HG02798 (cell line): ENCODE measurements at regions not wholly inside any gene's neighbourhood (a gene's known extent, or its start where the extent isn't known, plus 50 kb on each side); places are given as distances from the start of the nearest gene placed in this dataset.
"Not testable (repeated sequence)": the region's sequence is repeated elsewhere in the genome, so short reads cannot be mapped to it uniquely, and the experiment has no call there.

ENCODE experiments used
- ATAC-seq: cut with Tn5 transposase; IDR thresholded peaks from one replicate; pipeline ENCODE4 v1.9.1; 2021; ENCODE audit warnings: mild to moderate bottlenecking; ENCODE audit not compliant: unreplicated experiment, poor library complexity

DNA sequence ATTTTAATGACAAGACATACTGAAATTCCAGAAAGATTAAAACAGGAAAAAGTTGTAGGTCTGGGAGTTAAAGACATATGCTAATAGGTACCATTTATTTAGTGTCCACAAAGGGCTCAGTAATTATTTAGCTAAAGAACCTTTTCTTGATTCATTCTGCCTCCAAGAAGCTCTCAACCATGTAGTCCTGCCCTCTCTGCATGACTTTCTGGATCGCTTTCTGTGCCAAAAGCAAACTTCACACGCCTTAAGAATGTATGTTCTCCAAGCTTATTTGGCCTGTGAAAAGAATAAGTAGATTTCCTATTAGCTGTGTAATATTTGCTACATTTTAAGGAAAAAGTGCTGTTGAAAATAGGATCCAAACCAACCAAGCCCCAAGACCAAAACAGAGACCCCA, 291.7 kb downstream of the C12orf75 start:
- ATAC-seq, result no peak

DNA sequence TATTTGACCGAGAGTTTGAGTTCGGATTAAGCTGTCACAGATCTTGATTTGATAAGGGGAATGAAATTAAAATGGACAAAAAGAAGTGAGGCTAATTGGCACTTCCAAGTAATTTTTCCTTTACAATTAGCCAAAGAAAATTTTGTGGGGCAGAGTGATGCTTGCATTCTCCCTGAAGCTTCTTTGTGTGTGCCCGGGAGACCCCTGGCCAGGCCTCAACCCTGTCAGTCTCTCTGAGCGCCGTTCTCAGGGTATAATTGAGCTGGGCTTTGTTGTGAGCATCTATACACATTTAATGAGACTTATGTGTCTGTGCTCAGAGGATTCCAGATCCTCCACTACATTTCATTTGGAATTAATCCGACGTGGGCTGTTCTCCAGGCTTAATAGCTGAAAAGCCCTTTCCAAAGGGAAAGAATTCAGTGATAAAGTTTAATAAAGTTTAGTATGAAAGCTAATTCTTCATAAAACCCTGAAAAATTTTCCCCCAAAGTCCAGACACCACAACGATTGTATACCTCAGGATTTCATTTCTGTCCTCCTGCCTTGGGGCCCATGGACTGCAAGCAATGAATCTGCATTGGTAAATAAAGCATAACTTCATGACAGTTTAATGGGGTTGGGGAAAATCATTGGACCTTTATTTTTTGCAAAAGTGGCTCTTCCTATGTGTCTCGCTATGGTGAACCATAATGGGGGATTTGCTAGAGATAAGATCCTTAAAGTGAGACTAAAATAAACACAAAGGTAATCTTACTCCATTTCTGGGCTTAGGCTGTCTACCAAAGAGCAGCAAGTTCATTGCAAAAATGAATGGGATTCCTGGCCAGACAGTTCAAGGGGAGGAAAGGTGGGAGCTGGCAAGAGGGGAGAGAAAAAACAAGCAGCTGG, 292.6 kb downstream of the C12orf75 start:
- ATAC-seq, result no peak

DNA sequence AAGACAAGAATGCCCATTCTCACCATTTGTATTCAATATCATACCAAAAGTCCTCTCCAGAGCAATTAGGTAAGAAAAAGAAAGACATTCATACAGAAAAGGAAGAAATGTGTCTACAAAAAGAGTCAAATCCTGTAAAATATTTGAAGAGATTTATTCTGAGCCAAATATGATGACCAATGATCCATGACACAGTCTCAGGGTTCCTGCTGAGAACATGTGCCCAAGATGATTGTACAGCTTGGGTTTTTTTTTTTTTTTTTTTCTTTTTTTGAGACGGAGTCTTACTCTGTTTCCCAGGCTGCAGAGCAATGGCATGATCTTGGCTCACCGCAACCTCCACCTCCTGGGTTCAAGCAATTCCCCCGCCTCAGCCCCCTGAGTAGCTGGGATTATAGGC, 296.2 kb downstream of the C12orf75 start:
- ATAC-seq, result no peak

DNA sequence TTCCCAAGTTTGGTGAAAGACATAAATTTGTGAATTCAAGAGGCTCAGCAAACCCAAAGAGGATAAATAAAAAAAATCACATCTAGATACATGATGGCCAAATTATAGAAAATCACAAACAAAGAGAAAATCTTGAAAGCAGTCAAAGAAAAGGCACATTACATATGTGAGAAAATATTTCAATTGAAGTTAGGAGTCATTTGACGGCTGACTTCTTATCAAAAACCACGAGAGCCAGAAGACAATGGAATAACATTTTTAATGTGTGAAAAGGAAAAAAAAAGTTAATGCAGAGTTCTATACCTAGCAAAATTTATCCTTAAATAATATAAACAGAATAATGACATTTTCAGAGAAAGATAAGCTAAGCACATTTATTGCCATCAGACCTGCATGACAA, 307.0 kb downstream of the C12orf75 start:
- no peak for ATAC-seq

DNA sequence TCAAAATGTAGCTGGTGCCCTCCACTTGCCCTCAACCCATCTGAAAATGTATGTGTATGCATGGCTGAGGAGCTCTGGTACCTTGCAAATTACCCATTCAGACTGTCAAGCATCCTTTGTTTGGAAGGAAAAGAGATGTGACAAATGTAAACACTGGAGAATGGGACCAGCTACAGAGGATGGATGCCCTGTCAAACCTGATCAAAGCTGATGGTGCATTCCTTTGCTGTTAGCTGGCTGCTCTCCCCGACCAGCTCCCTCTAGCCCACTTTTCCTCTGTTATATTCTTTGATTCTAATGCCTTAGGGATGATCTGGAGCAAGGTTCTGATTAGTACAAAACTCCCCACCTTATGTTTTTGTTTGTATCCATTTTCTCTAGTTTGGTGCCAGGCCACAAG, 310.3 kb downstream of the C12orf75 start:
- no peak for ATAC-seq

DNA sequence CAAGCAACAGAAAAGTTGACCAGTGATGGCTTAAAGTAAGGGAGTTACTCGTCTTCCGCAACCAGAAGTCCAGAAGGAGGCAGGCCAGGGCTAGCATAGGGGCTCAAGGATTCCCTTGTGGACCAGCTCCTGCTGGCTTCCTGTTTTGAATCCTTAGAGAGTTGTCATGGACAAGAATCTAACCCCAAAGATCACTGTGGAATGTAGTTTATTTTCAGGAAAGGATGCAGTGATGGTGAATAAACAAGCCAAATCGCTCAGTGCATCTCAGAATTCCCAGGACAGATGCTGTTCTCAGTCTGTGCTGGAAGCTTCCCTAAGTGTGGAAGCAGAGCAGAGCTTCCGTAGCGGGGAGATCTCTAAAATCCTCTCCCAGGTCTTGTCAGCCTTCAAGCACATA, 311.3 kb downstream of the C12orf75 start:
- ATAC-seq, result no peak

DNA sequence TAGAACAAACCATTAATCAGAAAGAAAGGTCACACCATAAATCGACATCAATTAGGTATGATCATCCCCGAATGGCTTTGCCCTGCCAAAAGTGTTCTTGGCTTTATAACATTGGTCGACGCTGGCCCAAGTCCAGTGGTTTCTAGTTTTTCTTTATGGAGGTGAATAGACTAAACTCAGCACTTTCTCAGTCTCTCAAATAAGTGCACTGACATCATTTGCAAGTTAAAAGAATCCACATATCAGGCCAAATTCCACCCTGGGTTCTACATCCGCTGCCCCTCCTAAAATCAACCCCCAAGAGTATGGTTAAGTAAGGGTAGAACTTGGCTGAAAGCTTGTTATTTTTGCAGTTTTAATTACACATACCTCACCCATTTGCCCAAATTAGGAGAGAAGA, 314.3 kb downstream of the C12orf75 start:
- ATAC-seq, result no peak

DNA sequence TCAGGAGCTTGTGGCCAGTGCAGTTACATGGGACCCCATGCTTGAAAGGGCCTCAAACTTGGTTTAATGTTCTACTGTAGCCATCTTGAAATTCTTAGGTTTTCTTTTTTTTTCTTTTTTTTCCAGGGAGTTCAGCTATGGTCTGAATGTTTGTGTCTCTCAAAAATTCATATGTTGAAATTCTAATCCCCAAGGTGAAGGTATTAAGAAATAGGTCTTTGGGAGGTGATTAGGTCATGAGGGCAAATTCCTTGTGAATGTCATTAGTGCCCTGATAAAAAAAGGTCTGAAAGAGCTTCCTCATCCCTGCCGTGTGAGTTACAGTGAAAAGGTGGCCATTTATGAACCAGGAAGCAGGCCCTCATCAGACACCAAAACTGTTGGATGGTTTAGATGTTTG, 324.1 kb downstream of the C12orf75 start:
- no peak for ATAC-seq

DNA sequence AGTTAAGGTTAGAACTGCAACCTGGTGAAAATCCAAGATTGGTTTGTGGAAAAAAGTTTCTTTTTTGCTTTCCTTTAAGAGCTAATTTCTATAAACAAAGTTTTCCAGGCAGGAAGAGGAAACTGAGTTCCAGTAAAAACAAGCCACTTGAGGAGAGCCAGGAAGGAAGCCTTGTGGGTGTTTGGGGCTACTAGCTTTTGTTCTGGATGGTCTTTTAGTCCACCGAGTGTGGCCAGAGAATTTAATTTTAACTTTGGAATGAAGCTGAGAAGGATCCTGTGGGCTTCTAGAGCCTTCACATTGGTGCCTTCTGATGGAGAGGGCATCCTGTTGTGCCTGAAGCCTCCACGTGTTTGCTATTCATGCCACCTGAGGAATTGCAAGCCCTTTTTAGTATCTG, 327.9 kb downstream of the C12orf75 start:
- ATAC-seq, result no peak

DNA sequence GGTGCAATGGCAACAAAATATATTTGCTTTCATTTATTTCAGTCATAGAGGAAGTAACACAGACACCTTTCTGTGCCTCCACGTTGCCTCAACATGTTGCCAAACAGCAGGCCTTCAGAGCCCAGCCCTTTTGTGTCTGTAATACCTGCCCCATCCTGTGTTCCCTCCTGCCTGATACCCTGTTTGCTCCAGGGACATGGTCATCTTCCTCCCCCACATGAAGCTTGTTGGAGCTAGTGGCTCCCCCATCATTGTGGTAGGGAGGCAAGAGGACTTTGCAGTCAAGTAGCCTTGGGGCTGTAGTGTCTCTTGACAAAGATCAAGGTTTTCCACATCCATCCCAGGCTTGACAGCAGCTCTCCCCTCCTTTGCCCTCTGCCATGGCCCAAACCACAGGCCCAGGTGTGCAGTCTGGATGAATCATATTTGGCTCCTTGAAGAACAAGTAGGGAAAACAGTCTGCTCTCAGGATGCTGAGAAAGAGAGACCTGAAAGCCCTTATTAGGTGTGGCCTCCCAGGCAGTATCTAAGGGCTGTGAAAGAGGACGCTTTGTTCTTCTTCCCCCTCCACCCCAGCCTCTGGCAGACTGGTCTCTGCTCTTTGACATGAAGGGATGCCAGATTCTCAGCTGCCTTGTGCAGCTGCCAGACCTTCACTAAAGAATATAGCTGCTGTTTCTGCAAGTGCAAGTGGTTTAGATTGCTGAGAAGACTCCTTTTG, 329.0 kb downstream of the C12orf75 start:
- no peak for ATAC-seq

DNA sequence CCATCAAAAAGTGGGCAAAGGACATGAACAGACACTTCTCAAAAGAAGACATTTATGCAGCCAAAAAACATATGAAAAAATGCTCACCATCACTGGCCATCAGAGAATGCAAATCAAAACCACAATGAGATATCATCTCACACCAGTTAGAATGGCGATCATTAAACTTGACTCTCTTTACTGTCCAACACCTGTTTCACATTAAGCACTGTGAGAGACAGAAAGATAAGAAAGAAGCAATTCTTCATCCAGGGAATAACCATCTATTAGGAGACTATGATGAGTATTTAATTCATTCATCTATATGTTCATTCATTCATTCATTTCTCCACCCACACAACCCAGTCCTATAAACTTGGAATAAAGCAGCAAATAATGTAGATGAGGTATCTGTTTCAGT, 334.3 kb downstream of the C12orf75 start:
- ATAC-seq, result not testable (repeated sequence)

DNA sequence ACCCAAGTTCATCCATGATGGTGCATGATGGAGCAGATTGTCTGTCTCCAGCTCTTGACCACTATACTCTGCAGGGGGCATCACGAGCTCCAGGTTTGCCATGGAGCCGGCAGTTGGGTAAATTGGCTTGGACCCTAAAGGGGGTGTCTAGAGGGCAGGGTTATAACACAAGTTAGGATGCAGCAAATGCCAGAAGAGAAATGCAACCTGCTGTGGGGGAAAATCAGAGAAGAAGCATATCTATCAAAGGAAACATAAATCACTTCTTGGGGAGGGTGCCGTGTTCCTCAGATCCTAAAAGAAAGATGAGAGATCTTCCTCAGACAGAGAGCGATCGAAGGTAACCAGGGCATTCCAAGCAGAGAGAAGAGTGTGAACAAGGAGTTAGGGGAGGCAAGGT, 334.9 kb downstream of the C12orf75 start:
- no peak for ATAC-seq

DNA sequence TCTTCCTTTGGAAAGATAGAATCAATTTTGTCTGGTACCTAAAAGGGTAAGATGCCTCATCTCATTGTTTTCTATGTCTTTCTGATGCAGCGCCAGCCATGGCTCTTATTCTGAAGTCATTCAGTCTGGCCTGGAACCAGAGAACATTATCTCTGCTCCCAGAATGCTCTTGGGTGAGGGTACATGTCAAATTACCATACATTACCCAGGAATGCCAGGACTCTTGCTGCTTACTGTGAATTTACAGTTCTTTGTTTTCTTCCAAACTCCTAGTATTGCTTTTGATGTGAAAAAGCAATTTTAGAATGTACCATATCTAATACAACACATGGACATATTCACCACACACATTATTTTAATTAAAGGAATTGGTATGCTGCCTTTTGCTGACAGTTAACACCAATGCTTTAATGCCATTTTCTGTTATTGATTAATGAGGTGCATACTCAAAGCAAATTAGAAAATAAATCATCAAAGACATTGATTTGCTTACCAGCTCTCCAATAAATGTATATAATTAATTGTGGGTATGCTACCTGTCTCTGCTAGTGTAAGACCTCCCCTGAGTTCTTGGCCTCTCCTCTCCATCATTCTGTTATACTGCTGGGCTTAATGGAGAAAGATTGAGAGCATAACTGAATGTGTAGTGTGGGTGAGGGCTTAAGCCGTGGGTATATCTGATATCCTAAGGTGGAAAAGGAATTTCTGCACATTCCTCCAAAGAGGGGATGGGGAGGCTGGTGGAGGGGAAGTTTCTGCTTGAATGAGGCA, 337.7 kb downstream of the C12orf75 start:
- ATAC-seq, result no peak

DNA sequence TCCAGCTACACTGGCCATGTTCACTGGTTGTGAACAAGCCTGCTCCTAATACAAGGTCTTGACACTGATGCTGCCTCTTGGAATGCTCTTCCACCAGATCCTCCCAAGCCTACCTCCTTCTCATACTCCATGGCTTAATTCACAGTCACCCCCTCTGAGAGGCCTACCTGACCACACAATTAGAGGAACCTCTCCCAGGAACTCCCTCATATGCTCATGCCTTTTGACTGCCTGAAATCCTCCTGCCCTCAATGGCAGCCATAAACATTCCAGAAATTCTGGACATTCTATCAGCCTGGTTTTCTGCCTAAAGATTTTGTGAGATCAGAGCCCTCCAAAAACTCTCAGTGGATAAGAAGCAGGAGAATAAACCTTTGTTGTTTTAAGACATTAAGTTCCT, 340.2 kb downstream of the C12orf75 start:
- ATAC-seq, result no peak

DNA sequence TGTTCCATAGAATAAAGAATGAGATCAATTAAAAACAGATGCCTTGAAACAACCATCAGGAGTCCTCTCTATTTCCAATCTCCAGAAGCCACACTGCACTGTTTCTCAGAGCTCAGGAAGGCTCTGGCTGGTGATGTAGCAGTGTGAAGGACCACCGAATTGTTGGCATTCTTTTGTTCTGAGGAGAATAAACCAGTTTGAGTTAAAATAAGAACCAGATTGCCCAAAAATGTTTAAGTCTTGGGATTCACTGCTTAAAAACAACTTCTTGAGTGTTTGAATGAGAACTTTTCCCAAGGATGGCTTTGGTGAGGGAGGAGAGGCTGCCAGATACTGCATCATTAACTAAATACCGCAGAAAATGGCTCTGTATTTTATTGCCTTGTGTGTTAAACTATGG, 341.2 kb downstream of the C12orf75 start:
- ATAC-seq, result no peak

DNA sequence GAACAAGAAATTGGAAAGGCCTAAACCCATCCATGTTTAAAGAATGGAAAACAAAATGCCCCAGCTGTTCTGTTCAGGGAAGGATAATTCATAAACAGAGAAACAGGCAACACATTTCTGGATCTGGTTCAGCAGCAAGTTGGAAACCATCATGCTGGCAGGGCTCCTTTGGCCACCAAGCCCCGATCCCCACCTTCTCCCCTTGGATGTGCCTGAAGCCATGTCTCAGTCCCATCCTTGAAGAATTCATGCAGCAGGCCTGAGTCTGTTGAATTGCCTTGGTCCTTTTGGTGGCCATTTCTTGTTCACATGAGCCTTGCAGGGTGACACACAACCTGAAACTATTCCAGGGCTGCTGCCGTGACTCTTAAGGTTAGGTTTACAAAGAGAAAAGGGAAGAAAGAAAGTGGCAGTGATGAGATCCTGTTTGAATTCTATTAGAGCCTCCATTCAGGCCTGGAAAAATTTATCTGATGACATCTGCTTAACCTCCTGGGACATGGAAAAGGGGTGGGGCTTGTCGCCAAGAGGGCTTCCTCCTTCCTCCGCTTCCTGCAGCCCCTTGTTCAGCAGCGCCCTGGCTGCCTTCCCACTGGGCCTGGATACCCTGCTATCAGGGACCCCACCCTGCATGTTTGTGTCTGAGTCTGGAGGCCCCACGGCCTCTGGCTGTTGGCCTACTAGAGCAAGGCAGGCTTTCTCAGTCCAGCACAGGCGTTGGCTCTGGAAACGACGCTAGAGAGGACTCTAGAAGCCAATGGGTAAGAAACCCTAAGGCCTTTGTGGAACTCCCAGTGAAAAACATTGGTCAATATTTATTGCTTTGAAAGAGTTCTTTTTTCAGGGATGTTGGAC, 341.9 kb downstream of the C12orf75 start:
- no peak for ATAC-seq

DNA sequence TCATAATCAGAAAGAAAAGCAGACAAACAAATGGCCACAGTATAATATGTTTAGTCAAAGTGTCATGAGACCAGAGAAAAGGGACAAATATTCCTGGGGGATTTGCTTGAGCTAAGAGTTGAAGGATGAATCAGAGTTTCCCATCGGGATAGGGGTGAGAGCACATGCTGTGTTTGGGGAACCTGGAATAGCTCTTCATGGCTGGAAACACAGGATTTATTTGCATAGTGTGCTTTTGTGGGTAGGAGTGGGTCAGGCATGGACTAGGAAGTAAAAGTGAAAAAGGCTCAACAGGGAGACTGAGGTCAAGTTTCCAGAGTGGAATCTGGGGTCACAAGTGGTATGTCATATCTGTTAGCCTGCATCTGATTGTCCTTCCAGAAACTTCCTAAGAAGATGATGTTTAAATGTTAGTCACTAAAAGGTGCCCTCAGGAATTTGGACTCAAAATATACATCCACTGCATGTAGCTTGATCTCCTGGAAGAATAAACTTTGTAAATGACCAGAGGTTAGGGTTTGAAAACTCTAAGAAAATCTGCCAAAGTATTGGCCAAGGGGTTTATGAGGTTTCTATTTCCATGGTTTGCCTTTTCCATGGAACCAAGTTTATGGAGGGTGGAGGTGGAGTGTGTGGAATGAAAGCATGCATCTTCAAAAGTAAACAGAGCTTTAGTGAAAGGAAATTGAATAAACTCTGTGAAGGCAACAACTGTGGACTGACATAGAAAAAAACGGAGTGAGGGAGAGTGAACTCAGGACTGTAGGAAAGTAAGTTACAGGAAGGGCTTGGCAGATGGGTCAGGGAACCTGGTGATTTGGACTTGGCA, 344.6 kb downstream of the C12orf75 start:
- no peak for ATAC-seq

DNA sequence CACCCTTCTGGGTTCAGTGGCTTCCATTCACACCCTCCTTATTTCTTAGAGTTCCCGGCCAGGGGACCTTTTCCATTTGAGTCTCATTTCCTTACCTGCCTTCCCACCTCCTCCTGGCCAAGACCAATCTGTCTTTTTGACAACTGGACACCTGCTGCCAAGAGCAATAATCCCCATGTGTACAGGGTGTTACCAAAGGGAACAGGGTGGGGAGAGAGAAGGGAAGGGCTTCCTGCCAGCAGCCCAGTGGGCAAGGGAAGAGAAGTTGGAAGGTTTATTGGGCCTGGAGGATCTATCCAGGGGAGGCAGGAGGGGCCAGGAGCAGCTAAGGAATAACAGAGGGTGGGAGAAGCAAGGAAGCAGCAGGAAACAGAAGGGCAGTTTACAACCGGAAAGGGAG, 346.2 kb downstream of the C12orf75 start:
- no peak for ATAC-seq

DNA sequence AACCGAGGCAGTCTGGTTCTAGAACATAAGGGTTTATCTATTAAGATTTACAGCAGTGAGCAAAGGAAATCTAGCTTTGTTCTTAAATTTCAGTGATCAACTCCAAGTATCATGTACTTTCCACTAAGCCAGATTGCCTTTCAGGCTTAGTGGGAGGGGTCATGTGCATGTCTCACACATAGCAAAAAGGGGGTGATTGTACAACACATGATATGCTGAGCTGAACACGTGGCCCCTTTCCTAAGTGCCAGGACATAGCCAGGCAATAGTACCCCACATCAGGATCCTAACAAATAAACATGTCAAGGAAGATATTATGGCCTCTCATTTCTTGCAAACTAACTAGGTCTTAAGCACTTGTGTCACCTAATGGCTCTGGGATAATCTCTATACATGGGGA, 347.2 kb downstream of the C12orf75 start:
- ATAC-seq, result no peak
